ENCODE measurements at regions not wholly inside any gene's neighbourhood (a gene's known extent, or its start where the extent isn't known, plus 50 kb on each side); places are given as distances from the start of the nearest gene placed in this dataset.

DNA sequence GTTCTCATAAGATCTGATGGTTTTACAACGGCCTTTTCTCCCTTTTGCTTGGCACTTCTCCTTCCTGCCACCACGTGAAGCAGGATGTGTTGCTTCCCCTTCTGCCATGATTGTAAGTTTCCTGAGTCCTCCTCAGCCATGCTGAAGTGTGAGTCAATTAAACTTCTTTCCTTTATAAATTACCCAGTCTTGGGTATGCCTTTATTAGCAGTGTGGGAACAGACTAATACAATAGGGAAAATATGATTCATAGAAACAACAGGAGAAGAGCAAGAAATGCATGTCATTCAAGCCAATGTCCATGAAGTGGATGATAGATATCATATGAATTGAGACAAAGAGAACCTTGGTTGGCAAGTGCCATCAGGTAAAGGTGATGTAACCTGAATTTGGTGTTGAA, 128.3 kb upstream of the HAPLN1 start:
- H4K20me1 ChIP-seq (replicated peaks; ENCODE audit: control insufficient read depth, extremely low read depth, insufficient read depth, low read length) = no peaks in the 10 kb centered on the region
- ChIA-PET POLR2A (no interaction called here), CTCF (interaction anchor here (1.4 kb wide), 1 partner anchor 7 kb away, joined by 3 read pairs; no protein-coding TSS in a partner anchor)
- no peaks in the 10 kb centered on the region for H3K9me1 ChIP-seq (replicated peaks; ENCODE audit: control insufficient read depth, extremely low read depth, insufficient read depth, low read length)
- no peak overlapping the region for H3K4me2 ChIP-seq (ENCODE audit: insufficient read depth, low read length)
- H3K27me3 ChIP-seq (ENCODE audit: control insufficient read depth in 2 of 2, insufficient read depth in 2 of 2, low read length in 2 of 2) = no peaks in the 10 kb centered on the region
- FAIRE-seq (no peak), DNase-seq (ENCODE audit: low read depth, low spot score) (peak; percentile 50)
- H3K9me3 ChIP-seq (replicated peaks; ENCODE audit: control insufficient read depth, insufficient read depth, low read length) = no peaks in the 10 kb centered on the region
- no peak overlapping the region for H3K9ac ChIP-seq (replicated peaks; ENCODE audit: extremely low read depth, insufficient read depth, low read length)
- H3K79me2 ChIP-seq (ENCODE audit: control insufficient read depth, insufficient read depth, low read length) = no peaks in the 10 kb centered on the region
- dilution Hi-C loops (cut with MboI; ENCODE audit: extremely low pct_ligation_motif_present, low sequenced_read_pairs) (no loop called here), intact Hi-C loops (cut with micrococcal nuclease) (no loop called here)
- peak overlapping the region; percentile 67 for H2AFZ ChIP-seq (ENCODE audit: low read depth, low read length)
- no peaks in the 10 kb centered on the region for H3K4me1 ChIP-seq (ENCODE audit: control insufficient read depth, extremely low read depth, insufficient read depth, low read length)
- no peak overlapping the region for H3K4me3 ChIP-seq (replicated peaks in 1 of 3; ENCODE audit: insufficient read depth in 1 of 3, low read depth in 1 of 3, low read length in 3 of 3)
- no TSS peak for BruUV-seq (replicated peaks)
- TF ChIP-seq POLR2A (IDR thresholded peaks at IDR 0.05; ENCODE audit: low read depth, low read length) = no peak
- TF ChIP-seq EZH2 (IDR thresholded peaks at IDR 0.05; ENCODE audit: borderline replicate concordance, low read depth, low read length, severe bottlenecking) = no peak
- TF ChIP-seq FOS (IDR thresholded peaks at IDR 0.05; ENCODE audit: borderline replicate concordance, insufficient read depth, low read length) = peak; percentile 75
- peak; percentile 31 for TF ChIP-seq GATA2 (IDR thresholded peaks at IDR 0.05; ENCODE audit: insufficient read depth, insufficient read length, low read depth, low read length)
- H3K27ac ChIP-seq (ENCODE audit: insufficient read depth, low read depth, low read length) = no peak overlapping the region
- H3K36me3 ChIP-seq (ENCODE audit: control insufficient read depth in 2 of 2, extremely low read depth in 1 of 2, insufficient read depth in 2 of 2, low read length in 2 of 2) = no peaks in the 10 kb centered on the region

DNA sequence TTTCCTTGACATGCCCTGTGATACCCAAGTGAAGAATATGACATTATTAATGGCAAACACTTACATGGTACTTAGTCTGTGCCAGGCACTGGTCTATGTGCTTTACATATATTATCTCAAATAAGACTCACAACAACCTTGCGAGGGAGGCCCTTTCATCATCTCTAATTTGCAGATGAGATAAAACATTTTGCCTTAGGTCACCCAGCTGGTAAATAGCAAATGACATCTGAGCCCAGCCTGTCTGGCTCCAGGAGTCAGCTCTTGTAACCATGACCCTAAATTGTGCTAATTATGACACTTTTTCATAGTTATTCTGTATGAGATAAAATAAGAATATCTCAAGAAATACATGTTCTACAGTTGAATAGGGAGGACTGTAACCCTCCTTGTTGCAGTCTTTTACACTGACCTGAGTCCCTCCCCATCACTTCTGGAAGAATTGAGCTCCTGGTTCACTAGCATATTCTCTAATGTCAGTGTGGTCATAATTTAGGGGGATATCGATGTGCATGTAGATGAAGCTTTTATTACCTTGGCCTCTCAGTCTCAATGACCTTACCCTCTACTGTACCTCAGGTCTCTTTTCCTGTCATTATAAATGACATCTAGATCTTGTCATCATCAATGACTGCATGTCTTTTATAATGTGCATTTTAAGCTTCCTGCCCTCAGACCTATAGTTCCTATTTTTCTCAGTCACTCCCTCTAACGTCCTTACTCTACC, 126.1 kb upstream of the HAPLN1 start:
- H3K9me3 ChIP-seq (replicated peaks; ENCODE audit: control insufficient read depth, insufficient read depth, low read length) = no peaks in the 10 kb centered on the region
- H2AFZ ChIP-seq (ENCODE audit: low read depth, low read length) = no peak overlapping the region
- no peak overlapping the region for H3K4me2 ChIP-seq (ENCODE audit: insufficient read depth, low read length)
- no peaks in the 10 kb centered on the region for H3K79me2 ChIP-seq (ENCODE audit: control insufficient read depth, insufficient read depth, low read length)
- no peak overlapping the region for H3K27ac ChIP-seq (ENCODE audit: insufficient read depth, low read depth, low read length)
- BruUV-seq (replicated peaks) = no TSS peak
- H3K9me1 ChIP-seq (replicated peaks; ENCODE audit: control insufficient read depth, extremely low read depth, insufficient read depth, low read length) = no peaks in the 10 kb centered on the region
- no peaks in the 10 kb centered on the region for H3K36me3 ChIP-seq (ENCODE audit: control insufficient read depth in 2 of 2, extremely low read depth in 1 of 2, insufficient read depth in 2 of 2, low read length in 2 of 2)
- H3K9ac ChIP-seq (replicated peaks; ENCODE audit: extremely low read depth, insufficient read depth, low read length) = no peak overlapping the region
- DNase-seq (ENCODE audit: low read depth, low spot score) = no peak
- no peak for FAIRE-seq
- POLR2A ChIA-PET = no interaction called here
- no peaks in the 10 kb centered on the region for H3K27me3 ChIP-seq (ENCODE audit: control insufficient read depth in 2 of 2, insufficient read depth in 2 of 2, low read length in 2 of 2)
- CTCF ChIA-PET = no interaction called here
- H4K20me1 ChIP-seq (replicated peaks; ENCODE audit: control insufficient read depth, extremely low read depth, insufficient read depth, low read length) = no peaks in the 10 kb centered on the region
- no peaks in the 10 kb centered on the region for H3K4me1 ChIP-seq (ENCODE audit: control insufficient read depth, extremely low read depth, insufficient read depth, low read length)
- intact Hi-C loops (cut with micrococcal nuclease) = no loop called here
- TF ChIP-seq POLR2AphosphoS5 (IDR thresholded peaks at IDR 0.05; ENCODE audit: insufficient read depth, low read depth, low read length) (no peak), POLR2A (IDR thresholded peaks at IDR 0.05; ENCODE audit: low read depth, low read length) (no peak), JUN (IDR thresholded peaks at IDR 0.05; ENCODE audit: borderline replicate concordance, insufficient read depth, insufficient read length, low read depth) (no peak), EZH2 (IDR thresholded peaks at IDR 0.05; ENCODE audit: borderline replicate concordance, low read depth, low read length, severe bottlenecking) (no peak), FOS (IDR thresholded peaks at IDR 0.05; ENCODE audit: borderline replicate concordance, insufficient read depth, low read length) (no peak), GATA2 (IDR thresholded peaks at IDR 0.05; ENCODE audit: insufficient read depth, insufficient read length, low read depth, low read length) (no peak), MYC (IDR thresholded peaks at IDR 0.05; ENCODE audit: low read depth, low read length) (no peak)
- TF ChIP-seq, protein P1, sequence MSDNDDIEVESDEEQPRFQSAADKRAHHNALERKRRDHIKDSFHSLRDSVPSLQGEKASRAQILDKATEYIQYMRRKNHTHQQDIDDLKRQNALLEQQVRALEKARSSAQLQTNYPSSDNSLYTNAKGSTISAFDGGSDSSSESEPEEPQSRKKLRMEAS (IDR thresholded peaks at IDR 0.05; ENCODE audit: insufficient read depth, insufficient read length) = no peak
- TF ChIP-seq, protein P2, sequence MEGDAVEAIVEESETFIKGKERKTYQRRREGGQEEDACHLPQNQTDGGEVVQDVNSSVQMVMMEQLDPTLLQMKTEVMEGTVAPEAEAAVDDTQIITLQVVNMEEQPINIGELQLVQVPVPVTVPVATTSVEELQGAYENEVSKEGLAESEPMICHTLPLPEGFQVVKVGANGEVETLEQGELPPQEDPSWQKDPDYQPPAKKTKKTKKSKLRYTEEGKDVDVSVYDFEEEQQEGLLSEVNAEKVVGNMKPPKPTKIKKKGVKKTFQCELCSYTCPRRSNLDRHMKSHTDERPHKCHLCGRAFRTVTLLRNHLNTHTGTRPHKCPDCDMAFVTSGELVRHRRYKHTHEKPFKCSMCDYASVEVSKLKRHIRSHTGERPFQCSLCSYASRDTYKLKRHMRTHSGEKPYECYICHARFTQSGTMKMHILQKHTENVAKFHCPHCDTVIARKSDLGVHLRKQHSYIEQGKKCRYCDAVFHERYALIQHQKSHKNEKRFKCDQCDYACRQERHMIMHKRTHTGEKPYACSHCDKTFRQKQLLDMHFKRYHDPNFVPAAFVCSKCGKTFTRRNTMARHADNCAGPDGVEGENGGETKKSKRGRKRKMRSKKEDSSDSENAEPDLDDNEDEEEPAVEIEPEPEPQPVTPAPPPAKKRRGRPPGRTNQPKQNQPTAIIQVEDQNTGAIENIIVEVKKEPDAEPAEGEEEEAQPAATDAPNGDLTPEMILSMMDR (IDR thresholded peaks at IDR 0.05; ENCODE audit: extremely low read depth in 1 of 2, insufficient read depth in 1 of 2, low read depth in 1 of 2, low read length in 2 of 2) = no peak
- H3K4me3 ChIP-seq (replicated peaks in 1 of 3; ENCODE audit: insufficient read depth in 1 of 3, low read depth in 1 of 3, low read length in 3 of 3) = no peak overlapping the region
- dilution Hi-C loops (cut with MboI; ENCODE audit: extremely low pct_ligation_motif_present, low sequenced_read_pairs) = no loop called here
